HG03521 (cell line): ENCODE measurements at regions not wholly inside any gene's neighbourhood (a gene's known extent, or its start where the extent isn't known, plus 50 kb on each side); places are given as distances from the start of the nearest gene placed in this dataset.
"Not testable (repeated sequence)": the region's sequence is repeated elsewhere in the genome, so short reads cannot be mapped to it uniquely, and the experiment has no call there.

Experiments
- ATAC-seq: cut with Tn5 transposase; IDR thresholded peaks from one replicate; pipeline ENCODE4 v1.9.1; 2021; ENCODE audit warnings: mild to moderate bottlenecking, moderate library complexity; ENCODE audit not compliant: unreplicated experiment

DNA sequence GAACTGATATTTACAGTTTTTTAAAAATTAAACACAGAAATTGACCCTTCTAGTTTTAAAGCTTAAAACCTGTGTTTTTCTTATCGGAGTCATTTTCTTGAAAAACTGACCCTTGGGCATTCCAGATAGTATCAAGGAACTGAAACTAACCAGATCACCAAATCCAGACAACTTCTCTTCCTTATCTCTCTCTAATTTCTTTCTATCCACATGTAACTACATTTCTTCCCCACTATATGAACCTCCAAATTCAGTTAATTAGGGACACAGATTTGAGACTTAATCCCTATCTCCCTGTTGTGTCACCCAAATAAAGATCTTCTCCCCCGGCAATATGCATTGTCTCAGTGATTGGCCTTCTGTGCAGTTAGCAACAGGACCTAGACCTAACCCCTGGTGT, 1643.0 kb upstream of the CDH6 start:
- no peak for ATAC-seq

DNA sequence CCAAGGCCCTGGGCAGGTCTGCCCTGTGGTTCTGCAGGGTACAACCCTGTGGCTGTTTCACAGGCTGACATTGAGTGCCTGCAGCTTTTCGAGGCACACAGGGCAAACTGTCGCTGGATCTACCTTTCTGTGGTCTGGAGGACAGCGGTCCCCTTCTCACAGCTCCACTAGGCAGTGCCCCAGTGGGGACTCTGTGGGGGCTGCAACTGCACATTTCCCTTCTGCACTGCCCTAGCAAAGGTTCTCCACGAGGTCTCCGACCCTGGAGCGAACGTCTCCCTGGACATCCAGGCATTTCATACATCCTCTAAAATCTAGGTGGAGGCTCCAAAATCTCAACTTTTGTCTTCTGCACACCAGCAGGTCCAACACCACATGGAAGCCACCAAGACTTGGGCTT, 1645.2 kb upstream of the CDH6 start:
- ATAC-seq: no peak

DNA sequence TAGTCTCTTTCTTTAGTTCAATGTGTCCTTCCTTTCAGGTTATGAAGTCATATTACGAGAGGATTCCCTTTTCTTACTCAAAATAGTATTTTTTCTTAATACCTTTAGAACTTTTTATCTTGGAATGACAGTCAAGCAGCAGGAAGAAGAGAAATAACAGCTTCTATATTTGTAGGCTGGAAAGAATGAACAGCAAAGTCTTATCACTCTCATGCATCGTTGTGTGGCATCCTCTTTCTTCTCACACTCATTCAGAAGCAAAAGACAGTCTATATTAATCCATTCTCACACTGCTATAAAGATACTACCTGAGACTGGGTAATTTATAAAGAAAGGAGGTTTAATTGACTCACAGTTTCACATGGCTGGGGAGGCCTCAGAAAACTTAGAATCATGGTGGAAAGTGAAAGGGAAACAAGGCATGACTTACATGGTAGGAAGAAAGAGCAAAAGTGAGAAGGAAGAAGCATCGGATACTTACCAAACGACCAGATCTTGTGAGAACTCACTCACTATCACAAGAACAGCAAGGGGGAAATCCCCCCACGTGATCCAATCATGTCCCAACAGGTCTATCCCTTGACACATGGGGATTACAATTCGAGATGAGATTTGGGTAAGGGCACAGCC, 1646.1 kb upstream of the CDH6 start:
- ATAC-seq: no peak

DNA sequence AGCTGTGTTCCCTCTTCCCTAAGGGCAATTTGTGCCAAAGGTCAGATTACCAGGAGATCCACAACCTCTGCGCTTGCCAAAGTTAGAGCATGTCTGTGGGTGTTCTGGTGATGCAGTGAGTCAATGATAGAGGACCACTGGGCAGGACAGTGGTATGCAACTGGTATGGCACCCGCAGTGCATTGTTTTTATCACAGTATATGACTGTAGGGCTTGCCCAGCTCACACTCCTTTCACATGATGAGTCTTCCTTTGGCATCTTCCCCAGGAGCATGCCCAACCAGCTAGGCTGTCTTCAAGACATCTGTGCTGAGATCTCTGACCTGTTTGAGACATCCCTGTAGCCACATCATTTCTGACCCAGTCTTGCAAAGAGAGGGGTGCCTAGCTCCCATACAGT, 1650.0 kb upstream of the CDH6 start:
- ATAC-seq: no peak

DNA sequence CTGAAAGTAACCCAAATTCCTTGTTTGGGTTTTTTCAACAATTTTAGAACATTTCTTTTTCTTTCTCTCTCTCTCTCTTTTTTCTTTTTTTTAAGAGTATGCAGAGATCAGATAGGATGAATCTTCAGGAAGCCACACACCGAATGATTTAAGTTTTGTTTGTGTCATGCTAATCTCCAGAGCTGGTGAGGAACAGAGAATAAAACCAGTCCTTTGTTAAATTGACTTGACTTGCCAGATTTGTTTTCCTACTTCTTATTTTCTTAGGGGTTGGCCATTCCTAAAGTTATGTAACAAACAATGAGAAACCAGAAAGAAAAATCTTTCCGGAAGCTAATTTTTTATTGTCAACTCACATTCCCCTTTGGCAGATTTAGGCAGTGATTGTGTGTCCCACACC, 1669.3 kb upstream of the CDH6 start:
- no peak for ATAC-seq

DNA sequence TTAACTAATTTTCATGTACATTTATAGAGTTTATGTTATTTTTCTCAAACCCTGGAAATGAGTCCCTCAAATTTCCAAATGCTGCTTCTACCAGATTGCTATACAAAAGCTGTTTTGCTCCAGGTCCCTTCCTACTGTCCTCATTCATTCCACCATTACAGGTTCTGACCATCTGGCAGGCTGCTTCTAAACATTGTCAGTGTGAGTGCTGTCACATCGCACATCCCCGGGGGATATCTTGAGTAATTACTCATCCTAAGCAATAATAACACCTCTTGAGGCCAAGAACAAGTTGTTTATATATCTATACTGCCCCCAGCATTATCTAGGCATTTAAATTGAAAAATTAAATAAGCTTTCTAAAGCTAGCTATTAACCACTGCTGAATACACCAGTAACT, 1675.3 kb upstream of the CDH6 start:
- no peak for ATAC-seq

DNA sequence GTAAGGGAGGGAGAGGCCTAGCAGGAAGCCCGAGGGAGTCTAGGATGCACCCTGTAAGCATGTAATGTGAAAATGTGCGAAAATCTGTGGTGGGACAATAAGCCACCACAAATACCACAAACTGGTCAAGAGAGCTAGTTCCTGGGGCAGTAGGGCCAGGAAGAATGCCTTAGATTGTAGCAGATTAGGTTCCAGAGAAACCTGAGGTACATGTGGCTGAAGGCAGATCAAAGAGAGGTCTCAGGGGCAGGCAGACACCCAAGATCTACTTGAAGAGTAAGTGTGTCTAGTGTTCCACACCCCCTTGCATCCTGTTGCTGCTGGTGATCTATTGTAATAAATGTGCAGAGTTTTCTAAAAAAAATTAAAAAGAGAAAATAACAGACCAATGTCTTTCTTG, 1677.3 kb upstream of the CDH6 start:
- no peak for ATAC-seq

DNA sequence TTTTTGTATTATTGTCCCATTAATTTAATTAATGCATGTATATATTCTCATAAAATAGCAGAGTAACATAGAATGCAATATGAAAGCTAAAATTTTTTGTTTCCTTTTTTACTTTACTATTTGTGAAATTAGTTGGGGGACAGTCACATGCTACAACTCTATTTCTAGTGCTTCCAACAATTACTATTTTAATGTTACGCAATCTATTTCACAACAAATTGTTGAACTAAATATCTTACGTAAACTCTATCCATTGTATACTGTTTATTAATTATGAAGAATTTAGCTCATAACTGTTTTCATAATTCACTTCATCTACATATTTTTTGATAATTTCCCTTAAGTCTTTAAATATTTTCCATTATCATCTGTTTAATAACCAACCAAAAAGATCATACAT, 1685.4 kb upstream of the CDH6 start:
- no peak for ATAC-seq

DNA sequence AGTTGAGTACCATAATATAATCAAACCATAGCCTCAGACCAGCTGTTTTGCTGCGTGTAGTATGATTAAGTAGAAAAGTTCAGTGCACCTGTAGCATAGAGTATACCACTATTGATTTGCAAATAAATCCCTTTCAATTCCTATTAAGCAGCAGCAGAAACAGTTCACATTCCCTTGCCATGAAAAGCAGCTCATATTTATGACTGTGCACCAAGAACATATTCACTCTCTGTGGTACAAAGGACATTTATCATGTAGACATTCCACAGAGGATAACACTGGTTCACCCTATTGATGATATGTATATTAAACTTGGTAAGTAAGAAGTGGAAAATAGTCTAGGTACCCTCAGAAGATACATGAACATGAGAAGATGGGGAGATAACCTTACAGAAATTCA, 1689.1 kb upstream of the CDH6 start:
- no peak for ATAC-seq

DNA sequence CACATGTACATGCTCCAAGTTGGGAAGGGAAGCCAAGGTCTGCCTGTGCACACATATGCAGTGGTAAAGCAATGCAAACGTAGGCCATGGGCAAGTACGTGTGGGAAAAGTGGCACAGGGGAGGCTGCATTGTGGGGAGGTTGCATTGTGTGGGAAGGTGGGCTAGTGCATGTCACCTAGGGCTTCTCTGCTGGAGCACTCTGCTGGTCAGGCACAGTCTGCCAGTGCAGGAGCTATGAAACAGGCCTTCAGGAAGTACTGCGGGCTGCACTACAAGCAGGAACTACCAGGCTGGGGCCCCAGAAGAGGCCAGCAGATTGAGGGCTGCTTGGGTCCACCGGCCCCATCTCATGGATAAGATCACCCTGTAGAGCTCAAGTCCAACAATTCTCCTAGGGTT, 1694.6 kb upstream of the CDH6 start:
- no peak for ATAC-seq

DNA sequence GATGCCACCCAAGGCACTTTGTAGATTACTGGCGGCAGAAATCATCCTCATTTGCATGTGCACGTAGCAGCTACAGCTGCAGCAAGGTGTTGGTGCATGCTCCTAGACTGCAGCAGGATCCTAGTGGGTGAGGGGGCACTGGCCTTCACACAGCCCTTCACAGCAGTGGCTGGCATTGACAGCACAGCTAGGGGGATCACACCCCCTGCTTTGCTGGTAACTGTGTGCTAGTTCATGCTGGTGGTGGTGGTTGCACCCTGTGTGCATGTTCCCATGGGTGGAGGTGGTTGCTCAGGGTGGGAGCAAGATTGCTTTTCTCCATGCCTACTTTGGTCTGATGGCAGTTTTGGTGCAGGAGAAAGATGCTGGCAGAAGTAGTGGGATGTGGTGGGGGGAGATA, 1695.1 kb upstream of the CDH6 start:
- no peak for ATAC-seq

DNA sequence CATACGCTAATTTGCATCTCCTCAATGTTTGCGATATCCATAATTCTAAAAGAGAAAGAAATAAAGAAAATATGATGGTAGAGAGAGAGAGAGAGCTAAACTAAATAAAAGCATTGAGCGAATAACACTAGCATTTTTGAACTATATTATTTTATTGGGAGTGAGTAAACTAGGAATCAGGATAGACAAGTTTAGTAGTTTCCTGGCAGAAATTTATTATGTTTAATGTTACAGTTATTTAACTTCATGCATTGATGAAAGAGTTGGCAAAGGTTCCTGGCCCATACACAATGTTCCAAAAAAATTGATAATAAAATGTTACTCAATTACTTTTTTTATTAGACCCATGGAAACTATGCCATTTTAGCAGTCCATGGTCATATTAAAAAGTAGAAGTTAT, 1708.2 kb upstream of the CDH6 start:
- ATAC-seq: no peak

DNA sequence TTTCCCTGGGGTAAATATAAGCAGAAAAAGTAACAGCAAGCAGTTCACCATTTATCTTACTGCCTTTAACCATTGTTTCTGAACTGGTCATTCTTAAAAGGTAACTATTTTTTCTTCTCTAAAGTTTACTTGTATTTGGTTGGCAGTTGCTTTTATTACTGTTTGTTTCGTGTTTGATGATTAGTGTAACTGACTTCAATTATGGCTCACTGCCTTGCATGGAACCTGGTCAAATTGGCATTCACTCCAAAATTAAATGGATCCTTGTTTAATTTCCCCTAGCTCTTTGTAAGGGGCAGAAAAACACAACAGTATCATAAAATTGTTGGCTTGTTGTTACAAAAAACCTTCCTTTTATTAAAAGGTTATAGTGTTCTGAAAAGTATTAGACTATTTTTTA, 1723.9 kb upstream of the CDH6 start:
- ATAC-seq: no peak

DNA sequence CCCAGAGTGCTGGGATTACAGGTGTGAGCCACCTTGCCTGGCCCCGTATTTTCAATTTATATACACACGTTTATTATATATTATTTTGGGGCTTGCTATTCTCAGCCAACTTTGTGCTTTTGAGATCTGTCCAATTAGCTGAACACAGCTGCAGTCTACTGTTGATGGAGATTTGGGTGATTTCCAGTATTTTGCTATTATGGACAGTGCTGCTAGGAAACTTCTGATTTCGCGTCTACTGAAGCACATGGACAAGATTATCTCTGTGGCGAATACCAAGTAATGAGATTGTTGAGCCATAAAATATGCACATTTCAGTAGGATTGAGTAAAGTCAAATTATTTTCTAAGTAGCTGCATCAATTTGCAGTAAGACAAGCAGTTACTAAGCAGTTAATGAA, 1731.2 kb upstream of the CDH6 start:
- no peak for ATAC-seq

DNA sequence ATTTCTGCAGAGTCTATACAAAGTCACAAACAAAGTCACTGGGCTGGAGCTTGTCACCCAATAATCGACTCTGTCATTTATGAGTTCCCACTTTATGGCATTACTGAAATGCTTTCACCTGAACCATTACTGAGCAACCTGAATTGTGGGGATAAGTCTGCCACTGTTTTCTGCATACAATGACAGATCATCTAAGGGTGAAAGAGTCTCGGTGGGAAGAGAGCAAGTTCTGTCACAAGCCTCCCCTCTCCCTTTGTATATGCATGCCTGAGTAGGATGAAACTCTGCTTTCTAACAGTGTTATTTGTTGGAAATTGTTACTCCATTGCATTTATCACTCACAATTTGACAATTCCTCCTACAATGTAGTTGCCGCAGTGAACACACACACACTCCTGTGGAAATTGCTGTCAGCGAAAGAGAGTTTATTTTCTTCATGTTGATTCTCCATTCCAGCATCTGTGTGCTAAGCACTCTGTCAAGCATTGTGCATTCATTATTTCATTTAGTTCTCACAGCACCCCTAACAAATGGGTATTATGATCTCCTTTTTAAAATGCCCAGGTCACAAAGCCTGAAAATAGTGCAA, 1732.4 kb upstream of the CDH6 start:
- no peak for ATAC-seq

DNA sequence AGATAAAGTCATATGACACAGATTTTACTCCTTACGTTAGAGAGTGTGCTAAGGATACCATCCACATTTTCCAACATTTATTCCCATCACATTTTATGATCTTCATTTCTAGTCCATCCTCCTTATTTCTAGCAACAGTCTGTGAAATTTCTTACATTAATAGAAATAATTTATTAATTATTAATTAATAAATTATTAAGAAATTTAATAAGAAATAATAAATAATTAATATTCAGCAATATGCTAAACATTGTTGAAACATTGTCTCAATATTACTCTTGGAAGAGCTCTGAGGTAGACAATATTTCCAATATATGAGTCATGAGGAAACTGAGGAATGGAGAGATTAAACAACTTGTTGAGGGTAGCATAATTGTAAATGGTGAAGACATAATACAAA, 1742.5 kb upstream of the CDH6 start:
- not testable (repeated sequence) for ATAC-seq

DNA sequence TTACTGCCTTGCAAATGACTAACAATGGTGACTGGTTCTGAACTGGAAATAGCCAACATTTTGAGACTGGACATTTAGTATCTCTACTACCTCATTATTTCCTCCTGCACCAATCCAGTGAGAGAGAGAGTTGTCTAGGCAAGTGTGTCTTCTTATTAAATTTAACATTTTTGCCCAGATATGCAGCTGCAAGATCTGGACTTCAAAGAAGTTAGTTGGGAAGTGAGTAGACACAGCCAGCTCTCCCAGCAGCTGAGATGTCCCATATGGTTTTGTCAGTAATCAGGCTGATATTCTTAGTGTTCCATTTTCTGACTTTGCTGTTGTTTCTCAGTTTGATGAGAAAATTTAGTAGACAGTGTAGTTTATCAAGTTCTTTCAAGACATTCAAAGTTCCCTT, 1778.8 kb upstream of the CDH6 start:
- no peak for ATAC-seq

DNA sequence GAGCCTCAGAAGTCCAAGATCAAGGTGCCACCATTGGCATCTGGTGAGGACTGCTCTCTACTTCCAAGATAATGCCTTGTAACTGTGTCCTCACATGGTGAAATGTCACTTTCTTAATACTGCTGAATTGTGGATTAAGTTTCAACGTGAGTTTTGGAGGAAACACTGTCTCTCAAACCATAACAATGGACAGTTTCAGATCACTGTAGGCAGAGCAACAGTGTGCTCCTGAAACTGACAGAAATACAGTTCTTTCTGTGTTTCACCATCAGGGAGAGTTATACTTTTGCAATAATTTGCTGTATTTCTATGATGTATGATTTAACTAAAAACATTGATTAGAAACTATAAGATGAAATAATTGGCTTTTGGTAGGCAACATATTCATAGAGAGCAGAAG, 1780.5 kb upstream of the CDH6 start:
- ATAC-seq: no peak

DNA sequence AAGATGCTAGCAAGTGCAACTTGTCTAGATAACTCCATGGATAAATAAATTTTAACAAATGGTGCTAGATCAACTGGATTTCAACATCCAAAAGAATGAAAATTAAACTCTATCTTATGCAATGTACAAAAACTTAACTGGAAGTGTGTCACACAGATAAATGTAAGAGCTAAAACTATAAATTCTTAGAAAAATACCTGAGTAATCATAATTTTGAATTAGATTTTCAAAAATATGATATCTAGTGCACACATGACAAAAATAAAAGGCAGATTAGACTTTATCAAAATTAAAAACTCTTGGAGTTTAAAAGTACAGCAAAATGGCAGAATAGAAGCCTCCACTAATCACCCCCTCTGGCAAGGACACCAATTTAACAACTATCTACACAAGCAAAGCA, 1791.2 kb upstream of the CDH6 start:
- ATAC-seq: no peak

DNA sequence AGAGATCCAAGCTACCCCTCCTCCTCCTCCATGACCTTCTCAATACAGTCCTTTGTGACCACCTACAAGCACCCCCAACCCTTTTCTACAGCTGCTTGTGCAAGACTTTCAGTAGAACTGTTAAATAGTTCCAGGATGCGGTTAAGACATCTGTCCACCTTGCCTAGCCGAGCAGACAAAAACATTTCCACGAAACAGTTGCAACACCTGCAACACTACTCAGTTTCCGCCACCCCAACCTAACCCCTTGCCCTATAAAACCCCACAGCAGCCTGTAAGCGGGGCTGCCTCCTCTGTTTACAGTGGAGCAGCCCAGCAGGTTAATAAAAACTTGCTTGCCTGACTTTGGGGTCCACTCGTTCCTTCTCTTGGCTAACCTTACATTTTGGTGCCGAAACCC, 1803.5 kb upstream of the CDH6 start:
- no peak for ATAC-seq

DNA sequence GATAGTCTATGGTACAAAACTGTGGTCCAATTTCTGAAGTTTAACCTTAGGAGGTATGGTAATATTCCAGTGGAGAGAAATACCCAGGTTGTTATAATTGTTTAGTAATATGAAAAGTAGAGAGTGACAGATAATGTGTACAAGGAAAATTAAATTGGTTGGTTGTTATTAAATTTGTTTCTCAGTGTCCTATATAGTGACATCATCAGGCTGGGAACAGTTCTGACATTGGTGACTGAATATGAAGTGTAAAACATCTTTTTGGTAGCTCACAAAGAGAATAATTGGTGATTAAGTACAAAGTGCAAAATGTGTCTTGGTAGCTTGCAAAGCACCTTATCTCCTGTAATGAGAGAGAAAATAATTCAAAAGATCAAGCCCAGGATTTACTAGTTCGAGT, 1806.1 kb upstream of the CDH6 start:
- ATAC-seq: no peak

DNA sequence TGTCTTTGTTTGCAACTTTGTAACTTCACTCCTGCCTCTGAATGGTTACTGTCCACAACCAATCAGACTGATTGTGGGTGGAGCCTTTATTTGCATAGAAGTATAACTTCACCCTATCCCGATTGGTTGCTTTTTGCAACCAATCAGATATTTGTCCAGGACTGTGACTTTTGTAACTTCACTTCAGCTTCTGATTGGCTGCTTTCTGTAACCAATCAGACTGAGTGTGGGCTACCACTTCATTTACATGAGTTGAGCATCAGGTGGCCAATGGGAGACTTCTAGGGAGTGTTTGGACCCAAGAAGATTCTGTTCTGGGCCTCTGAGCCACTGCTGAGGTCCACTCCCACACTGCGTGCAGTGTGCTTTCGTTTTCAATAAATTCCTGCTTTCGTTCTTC, 1810.7 kb upstream of the CDH6 start:
- ATAC-seq: no peak

DNA sequence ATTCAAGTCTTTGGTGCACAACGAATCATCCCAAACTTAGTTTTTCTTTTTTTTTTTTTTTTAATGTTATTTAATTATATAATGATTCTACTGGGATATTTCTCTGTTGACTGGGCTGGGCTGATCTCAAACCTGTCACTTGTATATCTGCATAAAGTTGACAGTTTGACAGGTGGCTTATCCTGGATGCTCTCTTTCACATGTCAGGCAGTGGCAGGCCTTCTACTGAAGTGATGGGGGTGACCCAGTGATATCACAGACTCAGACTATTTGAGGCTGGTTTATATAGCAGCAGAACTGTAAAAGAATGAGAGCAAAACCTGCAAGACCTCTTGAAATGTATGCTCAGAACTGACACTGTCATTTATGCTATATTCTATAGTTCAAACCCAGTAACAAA, 1813.5 kb upstream of the CDH6 start:
- no peak for ATAC-seq
